ENCODE measurements at regions not wholly inside any gene's neighbourhood (a gene's known extent, or its start where the extent isn't known, plus 50 kb on each side); places are given as distances from the start of the nearest gene placed in this dataset.

- TF ChIP-seq SIN3A (IDR thresholded peaks at IDR 0.05; ENCODE audit: borderline replicate concordance, insufficient read depth, low read length) (no peak), TAF1 (IDR thresholded peaks at IDR 0.05; ENCODE audit: borderline replicate concordance, insufficient read depth, low read length) (no peak), FOXP2 (optimal IDR thresholded peaks at IDR 0.05; ENCODE audit: borderline replicate concordance, extremely low read depth, extremely low read length, insufficient read depth) (no peak), POLR2AphosphoS5 (IDR thresholded peaks at IDR 0.05; ENCODE audit: low read depth, low read length) (no peak)
- TF ChIP-seq, protein P1, sequence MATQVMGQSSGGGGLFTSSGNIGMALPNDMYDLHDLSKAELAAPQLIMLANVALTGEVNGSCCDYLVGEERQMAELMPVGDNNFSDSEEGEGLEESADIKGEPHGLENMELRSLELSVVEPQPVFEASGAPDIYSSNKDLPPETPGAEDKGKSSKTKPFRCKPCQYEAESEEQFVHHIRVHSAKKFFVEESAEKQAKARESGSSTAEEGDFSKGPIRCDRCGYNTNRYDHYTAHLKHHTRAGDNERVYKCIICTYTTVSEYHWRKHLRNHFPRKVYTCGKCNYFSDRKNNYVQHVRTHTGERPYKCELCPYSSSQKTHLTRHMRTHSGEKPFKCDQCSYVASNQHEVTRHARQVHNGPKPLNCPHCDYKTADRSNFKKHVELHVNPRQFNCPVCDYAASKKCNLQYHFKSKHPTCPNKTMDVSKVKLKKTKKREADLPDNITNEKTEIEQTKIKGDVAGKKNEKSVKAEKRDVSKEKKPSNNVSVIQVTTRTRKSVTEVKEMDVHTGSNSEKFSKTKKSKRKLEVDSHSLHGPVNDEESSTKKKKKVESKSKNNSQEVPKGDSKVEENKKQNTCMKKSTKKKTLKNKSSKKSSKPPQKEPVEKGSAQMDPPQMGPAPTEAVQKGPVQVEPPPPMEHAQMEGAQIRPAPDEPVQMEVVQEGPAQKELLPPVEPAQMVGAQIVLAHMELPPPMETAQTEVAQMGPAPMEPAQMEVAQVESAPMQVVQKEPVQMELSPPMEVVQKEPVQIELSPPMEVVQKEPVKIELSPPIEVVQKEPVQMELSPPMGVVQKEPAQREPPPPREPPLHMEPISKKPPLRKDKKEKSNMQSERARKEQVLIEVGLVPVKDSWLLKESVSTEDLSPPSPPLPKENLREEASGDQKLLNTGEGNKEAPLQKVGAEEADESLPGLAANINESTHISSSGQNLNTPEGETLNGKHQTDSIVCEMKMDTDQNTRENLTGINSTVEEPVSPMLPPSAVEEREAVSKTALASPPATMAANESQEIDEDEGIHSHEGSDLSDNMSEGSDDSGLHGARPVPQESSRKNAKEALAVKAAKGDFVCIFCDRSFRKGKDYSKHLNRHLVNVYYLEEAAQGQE (IDR thresholded peaks at IDR 0.05; ENCODE audit: insufficient read depth in 1 of 2, low read depth in 2 of 2, low read length in 2 of 2) = no peak
Observed at GRCh38 chr15:89412905-89413411, 78.3 kb upstream of the POLG start.

DNA sequence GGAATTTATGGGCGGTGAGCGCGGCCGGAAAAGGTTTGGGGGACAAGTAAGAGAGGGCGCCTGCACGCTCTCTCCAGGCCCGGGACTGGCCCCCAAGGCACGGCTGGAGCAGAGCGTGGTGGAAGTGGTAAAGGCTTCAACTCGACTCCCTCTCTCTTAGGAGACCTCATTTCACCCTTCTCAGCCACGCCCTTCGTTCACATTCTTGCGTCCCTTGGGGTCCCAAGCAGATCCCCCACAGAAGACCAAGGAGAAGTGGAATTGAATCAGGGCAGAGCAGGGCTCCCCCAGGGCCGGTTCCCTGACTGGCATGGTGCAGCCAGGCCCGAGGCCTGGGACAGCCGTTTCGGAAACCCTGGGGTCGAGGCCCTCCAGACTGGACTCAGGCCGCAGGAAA is 75.4 kb upstream of the POLG start:
- TF ChIP-seq, protein P1 (IDR thresholded peaks at IDR 0.05; ENCODE audit: insufficient read depth in 1 of 2, low read depth in 2 of 2, low read length in 2 of 2) = no peak

DNA sequence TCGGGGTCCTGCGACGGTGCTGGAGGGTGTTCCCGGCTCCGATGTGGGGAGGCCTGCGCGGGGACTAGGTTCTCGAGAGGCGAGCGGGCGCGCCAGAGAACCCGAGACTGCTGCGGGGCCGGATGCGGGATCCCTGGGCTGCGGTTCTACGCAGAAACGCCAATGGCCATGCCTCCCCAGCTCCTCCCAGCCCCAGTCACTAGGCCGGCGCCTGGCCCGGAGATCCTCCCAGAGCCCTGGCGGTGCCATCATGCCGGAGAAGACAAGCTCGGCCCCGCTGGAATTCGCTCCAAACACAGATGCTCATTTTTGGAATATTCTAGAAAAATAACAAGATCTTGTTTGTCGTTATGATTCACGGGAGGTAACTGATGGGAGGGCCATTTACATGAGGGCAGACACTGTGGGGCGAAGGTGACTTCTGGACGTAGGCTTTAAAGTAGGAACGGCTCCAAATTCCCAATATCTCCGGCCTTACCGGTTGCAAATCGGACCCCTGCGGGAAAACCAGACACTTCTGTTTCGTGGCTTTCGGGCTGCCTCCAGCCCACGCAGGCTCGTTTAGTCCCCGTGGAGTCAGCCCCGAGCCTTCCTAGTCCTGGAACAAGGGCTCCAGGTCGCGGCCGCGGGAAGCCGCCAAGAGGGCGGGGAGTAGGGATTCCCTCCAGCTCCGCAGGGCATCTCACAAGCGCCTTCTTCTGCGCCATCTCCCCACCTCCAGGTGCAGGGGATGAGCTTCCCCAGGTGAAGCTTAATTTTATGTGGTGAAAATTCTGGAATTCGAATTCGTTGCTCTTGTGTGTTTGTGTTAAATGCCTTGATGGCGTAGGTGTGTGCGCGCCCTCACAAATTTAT is 74.8 kb upstream of the POLG start:
- TF ChIP-seq POLR2AphosphoS5 (IDR thresholded peaks at IDR 0.05; ENCODE audit: low read depth, low read length) (no peak), SIN3A (IDR thresholded peaks at IDR 0.05; ENCODE audit: borderline replicate concordance, insufficient read depth, low read length) (no peak), TAF1 (IDR thresholded peaks at IDR 0.05; ENCODE audit: borderline replicate concordance, insufficient read depth, low read length) (no peak), FOXP2 (optimal IDR thresholded peaks at IDR 0.05; ENCODE audit: borderline replicate concordance, extremely low read depth, extremely low read length, insufficient read depth) (no peak)
- TF ChIP-seq, protein P1 (IDR thresholded peaks at IDR 0.05; ENCODE audit: insufficient read depth in 1 of 2, low read depth in 2 of 2, low read length in 2 of 2) = no peak

DNA sequence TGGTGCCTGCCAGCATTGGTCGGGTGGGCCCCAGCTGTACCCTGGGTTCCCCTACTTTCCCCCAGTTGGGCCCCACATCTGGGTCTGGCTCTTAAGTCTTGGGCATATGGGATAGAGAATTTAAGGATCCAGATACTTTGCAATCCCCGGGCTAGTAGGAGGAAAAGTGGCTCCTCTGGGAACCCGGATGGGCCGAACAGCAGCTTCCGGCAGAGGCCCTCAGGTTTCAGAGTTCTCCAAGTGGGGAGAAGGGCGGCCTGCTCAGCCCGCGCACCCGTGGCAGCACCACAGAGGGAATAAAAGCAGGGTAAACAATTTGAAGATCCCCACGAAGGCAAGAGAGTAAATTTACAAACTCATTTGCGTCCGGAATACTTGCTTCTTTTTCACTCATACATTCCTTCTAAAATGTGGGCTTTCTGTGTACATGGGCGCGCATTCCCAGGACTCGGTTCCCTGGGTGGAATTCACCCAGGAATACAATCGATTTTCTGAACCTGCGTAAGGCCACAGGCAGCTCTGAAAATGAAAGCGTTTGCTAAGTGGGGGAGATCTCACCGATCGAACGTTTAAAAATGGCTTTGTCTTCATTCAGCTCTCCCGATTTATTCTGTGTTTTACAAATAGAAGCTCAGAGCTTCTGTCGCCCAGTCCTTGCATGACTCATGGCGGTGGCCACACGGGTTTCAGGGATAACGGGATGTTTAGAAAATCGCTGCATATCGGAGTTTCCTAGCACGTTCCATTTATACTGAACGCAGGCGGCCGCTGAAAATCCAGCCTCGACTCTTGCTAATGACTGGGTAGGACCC is 74.0 kb upstream of the POLG start:
- TF ChIP-seq, protein P1 (IDR thresholded peaks at IDR 0.05; ENCODE audit: insufficient read depth in 1 of 2, low read depth in 2 of 2, low read length in 2 of 2) = no peak
- no peak for TF ChIP-seq FOXP2 (optimal IDR thresholded peaks at IDR 0.05; ENCODE audit: borderline replicate concordance, extremely low read depth, extremely low read length, insufficient read depth)
- no peak for TF ChIP-seq TAF1 (IDR thresholded peaks at IDR 0.05; ENCODE audit: borderline replicate concordance, insufficient read depth, low read length)
- TF ChIP-seq POLR2AphosphoS5 (IDR thresholded peaks at IDR 0.05; ENCODE audit: low read depth, low read length) = no peak
- TF ChIP-seq SIN3A (IDR thresholded peaks at IDR 0.05; ENCODE audit: borderline replicate concordance, insufficient read depth, low read length) = no peak

Data from PFSK-1 (cell line).